MCF 10A (cell line): ENCODE measurements at regions not wholly inside any gene's neighbourhood (a gene's known extent, or its start where the extent isn't known, plus 50 kb on each side); places are given as distances from the start of the nearest gene placed in this dataset.
"Not testable (repeated sequence)": the region's sequence is repeated elsewhere in the genome, so short reads cannot be mapped to it uniquely, and the experiment has no call there.

Source experiments
- BruUV-seq: library from RNA; stranded (reverse); fragments of 400-500 nt; replicated peaks from 2 replicates; lab custom pipeline; 2021; lab: Mats Ljungman, UMichigan
- CTCF ChIA-PET: fragments of 300-600 bp; sonication (Branson Sonifier 250); formaldehyde crosslinking; extraction: SDS; loops from one replicate; lab custom pipeline; 2021; ENCODE audit warnings: antibody characterized with exemption, inconsistent platforms; lab: Yijun Ruan, JAX
- POLR2A ChIA-PET: fragments of 300-600, 350-650 bp; sonication (Branson Sonifier 250); formaldehyde crosslinking; extraction: SDS; loops from one replicate; lab custom pipeline; 2020; ENCODE audit warnings: antibody characterized with exemption, inconsistent platforms; lab: Yijun Ruan, JAX
- DNase-seq: peaks from one replicate; pipeline ENCODE4 v3.0.0-alpha.2; 2018; ENCODE audit not compliant: unreplicated experiment
- H3K27ac Mint-ChIP-seq: one replicate; pipeline ENCODE4 v1.8.0; 2022; ENCODE audit warnings: mild to moderate bottlenecking, low read depth, mixed read lengths; ENCODE audit not compliant: unreplicated experiment
- H3K27me3 Mint-ChIP-seq: one replicate; pipeline ENCODE4 v1.8.0; 2022; ENCODE audit warnings: mixed read lengths; ENCODE audit not compliant: insufficient read depth, unreplicated experiment
- H3K36me3 Mint-ChIP-seq: one replicate; pipeline ENCODE4 v1.8.0; 2022; ENCODE audit warnings: mild to moderate bottlenecking, moderate library complexity, mixed read lengths; ENCODE audit not compliant: insufficient read depth, unreplicated experiment
- H3K4me1 Mint-ChIP-seq: one replicate; pipeline ENCODE4 v1.8.0; 2022; ENCODE audit warnings: mixed read lengths; ENCODE audit not compliant: insufficient read depth, unreplicated experiment
- H3K4me3 Mint-ChIP-seq: one replicate; pipeline ENCODE4 v1.8.0; 2022; ENCODE audit warnings: mild to moderate bottlenecking, moderate library complexity, mixed read lengths; ENCODE audit not compliant: unreplicated experiment
- H3K9me3 Mint-ChIP-seq: one replicate; pipeline ENCODE4 v1.8.0; 2022; ENCODE audit warnings: mixed read lengths; ENCODE audit not compliant: unreplicated experiment
- CTCF ChIP-seq: fragments of 200-600 bp; IDR thresholded peaks from one replicate; pipeline ENCODE4 v1.8.0; 2022; ENCODE audit warnings: antibody characterized with exemption, mild to moderate bottlenecking; ENCODE audit not compliant: unreplicated experiment
- intact Hi-C: fragments of 100-400 bp; cut with micrococcal nuclease; formaldehyde crosslinking; loops from 2 replicates; pipeline ENCODE4 v1.14.1; 2022

GRCh38 chr16:29261427-29262248 is 144.9 kb downstream of the NPIPB11 start:
- H3K4me3 Mint-ChIP-seq, BruUV-seq, CTCF ChIA-PET, H3K27me3 Mint-ChIP-seq, H3K4me1 Mint-ChIP-seq, H3K36me3 Mint-ChIP-seq, H3K27ac Mint-ChIP-seq, H3K9me3 Mint-ChIP-seq, intact Hi-C loops: not testable (repeated sequence)
- POLR2A ChIA-PET, result interaction anchor here (0.7 kb wide), 1 partner anchor 105 kb away, joined by 3 read pairs; no protein-coding TSS in a partner anchor
- peak; percentile 38 for DNase-seq

- H3K27ac Mint-ChIP-seq, intact Hi-C loops, CTCF ChIA-PET, H3K4me3 Mint-ChIP-seq, H3K9me3 Mint-ChIP-seq, BruUV-seq, POLR2A ChIA-PET, DNase-seq, H3K27me3 Mint-ChIP-seq, H3K4me1 Mint-ChIP-seq, H3K36me3 Mint-ChIP-seq: not testable (repeated sequence)
Observed at GRCh38 chr16:29260683-29261426, 145.7 kb downstream of the NPIPB11 start.

DNA sequence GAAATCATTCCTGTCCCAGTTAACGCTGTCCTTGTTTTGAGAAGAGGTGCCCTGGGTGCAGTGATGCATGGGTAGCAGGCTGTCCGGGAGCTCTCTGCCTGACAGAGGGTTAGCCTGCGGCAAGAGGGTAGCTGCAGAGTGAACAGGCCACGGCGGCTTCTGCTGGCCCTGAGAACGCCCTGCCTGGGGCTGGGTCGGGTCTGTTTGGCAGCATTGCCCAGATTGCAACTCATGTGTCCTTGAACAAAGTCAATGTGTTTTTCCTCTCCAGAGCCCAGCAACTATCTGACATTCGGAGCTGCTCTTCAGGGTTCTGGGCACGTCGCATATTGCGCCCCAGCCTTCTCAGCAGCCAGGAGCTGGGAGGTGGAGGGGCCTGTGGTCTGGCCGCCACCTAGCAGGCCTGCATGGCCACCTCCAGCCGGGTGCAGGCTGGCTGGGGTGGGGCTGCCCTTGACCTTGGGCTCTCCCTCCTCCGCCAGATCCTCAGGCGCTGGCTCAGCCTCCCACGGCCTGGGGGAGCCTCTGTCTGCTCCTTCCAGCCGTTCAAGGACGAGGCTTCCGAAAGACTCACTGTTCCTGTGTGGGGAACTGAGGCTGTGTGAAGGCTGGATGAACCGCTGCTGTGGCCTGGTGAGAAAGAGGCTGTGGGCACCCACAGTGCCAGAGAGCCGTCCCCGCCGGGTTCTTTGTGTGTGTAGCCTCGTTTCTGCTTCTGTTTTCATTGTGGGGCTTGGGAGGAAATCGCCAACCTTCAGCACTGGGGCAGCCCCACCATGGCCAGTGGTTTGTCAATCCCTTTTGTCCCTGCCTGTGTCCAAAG is 146.7 kb downstream of the NPIPB11 start:
- POLR2A ChIA-PET, H3K4me1 Mint-ChIP-seq, H3K27me3 Mint-ChIP-seq, H3K27ac Mint-ChIP-seq, CTCF ChIA-PET, H3K36me3 Mint-ChIP-seq, H3K4me3 Mint-ChIP-seq, intact Hi-C loops, DNase-seq, BruUV-seq, H3K9me3 Mint-ChIP-seq: not testable (repeated sequence)

DNA sequence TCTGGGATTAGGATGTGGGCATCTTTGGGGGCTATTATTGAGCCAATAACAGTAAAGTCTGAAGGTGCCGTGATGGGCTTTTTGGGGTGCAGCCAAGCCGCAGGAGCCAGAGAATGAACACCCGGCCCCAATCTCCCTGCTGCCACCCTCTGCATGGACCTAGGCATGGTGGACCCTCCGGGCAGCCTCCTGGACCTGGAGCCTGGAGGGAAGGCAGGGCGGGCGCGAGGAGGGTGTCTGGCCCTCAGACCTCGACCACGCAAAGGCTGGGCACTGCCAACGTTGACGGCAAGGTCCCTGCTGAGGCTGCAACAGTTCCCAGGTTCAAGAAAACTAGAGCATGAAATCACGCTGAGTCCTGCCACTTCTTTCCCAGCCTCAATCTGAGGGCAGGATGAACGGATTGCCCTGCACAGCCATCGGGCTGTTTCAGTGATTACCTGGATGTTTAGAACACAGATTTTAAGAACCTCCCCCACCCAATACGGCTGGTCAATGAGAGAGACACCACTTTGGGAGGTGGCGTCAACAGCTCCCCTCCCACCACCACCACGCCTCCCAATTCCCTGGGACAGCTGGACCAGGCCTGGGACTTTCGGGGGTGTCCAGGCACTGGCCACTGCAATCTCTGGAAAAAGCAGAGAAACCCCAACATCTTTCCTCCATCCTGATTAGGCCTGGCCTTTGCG is 147.4 kb downstream of the NPIPB11 start:
- H3K4me3 Mint-ChIP-seq, POLR2A ChIA-PET, H3K36me3 Mint-ChIP-seq, DNase-seq, H3K4me1 Mint-ChIP-seq, H3K27me3 Mint-ChIP-seq, H3K9me3 Mint-ChIP-seq, H3K27ac Mint-ChIP-seq, CTCF ChIA-PET, BruUV-seq, intact Hi-C loops: not testable (repeated sequence)

- BruUV-seq, H3K27ac Mint-ChIP-seq, H3K36me3 Mint-ChIP-seq, H3K9me3 Mint-ChIP-seq, intact Hi-C loops, H3K4me3 Mint-ChIP-seq, H3K4me1 Mint-ChIP-seq, H3K27me3 Mint-ChIP-seq, POLR2A ChIA-PET: not testable (repeated sequence)
- peak; percentile 6 for DNase-seq
- CTCF ChIA-PET, result interaction anchor here (0.6 to 1.3 kb wide), 3 partner anchors 135 to 286 kb away, joined by 3 read pairs; no protein-coding TSS in a partner anchor
- TF ChIP-seq CTCF, result peak; percentile 18
Observed at GRCh38 chr16:29257419-29258336, 148.8 kb downstream of the NPIPB11 start.
